Uterus (tissue), 3 donors: ENCODE measurements at regions not wholly inside any gene's neighbourhood (a gene's known extent, or its start where the extent isn't known, plus 50 kb on each side); places are given as distances from the start of the nearest gene placed in this dataset.

Source experiments
- DNase-seq, 2 donors: peaks; one replicate each; pipeline ENCODE4 v3.0.0-alpha.2; 2019 to 2020
- H3K27ac ChIP-seq, 2 donors: fragments of 200-600 bp; sonication (generic); 1 replicate in 1 of 2; 2 replicates in 1 of 2; pipeline ENCODE4 v1.5.1; 2016 to 2018
- H3K27me3 ChIP-seq, 2 donors: fragments of 200-600 bp; sonication (generic); one replicate each; pipeline ENCODE4 v1.5.1; 2018 to 2019; ENCODE audit warnings: control low read depth in 1 of 2
- H3K36me3 ChIP-seq, 2 donors: fragments of 200-600 bp; sonication (generic); one replicate each; pipeline ENCODE4 v1.5.1; 2019; ENCODE audit warnings: control low read depth in 1 of 2
- H3K4me1 ChIP-seq, 2 donors: fragments of 200-600 bp; sonication (generic); one replicate each; pipeline ENCODE4 v1.5.1; 2018 to 2019; ENCODE audit warnings: control low read depth in 1 of 2
- H3K4me3 ChIP-seq, 2 donors: fragments of 200-600 bp; sonication (generic); 1 replicate in 1 of 2; 2 replicates in 1 of 2; pipeline ENCODE4 v1.5.1; 2018 to 2019; ENCODE audit warnings: mild to moderate bottlenecking in 1 of 2
- H3K9me3 ChIP-seq, 2 donors: fragments of 200-600 bp; sonication (generic); one replicate each; pipeline ENCODE4 v1.5.1; 2019; ENCODE audit warnings: control low read depth in 1 of 2
- CTCF ChIP-seq, 4 experiments: fragments of 200-600 bp in 2 of 4; fragments of 450-650 bp in 2 of 4; sonication (generic) in 2 of 4; IDR thresholded peaks; one replicate each; pipeline ENCODE4 v1.5.1; 2016 to 2019; ENCODE audit warnings: antibody characterized with exemption in 4 of 4, mild to moderate bottlenecking in 2 of 4, moderate library complexity in 1 of 4
- POLR2A ChIP-seq, 2 donors: fragments of 450-650 bp; IDR thresholded peaks; one replicate each; pipeline ENCODE4 v1.6.1; 2016; ENCODE audit warnings: antibody characterized with exemption in 2 of 2, mild to moderate bottlenecking in 1 of 2, moderate library complexity in 1 of 2
- intact Hi-C: fragments of 100-400 bp; cut with DNase I; formaldehyde crosslinking; loops from one replicate; pipeline ENCODE4 v1.15.1; 2023; ENCODE audit warnings: low total_unique reads
- donor health status: DM: yes; HTN: yes; CAD: no.

GRCh38 chr3:55175423-55175822, 247.6 kb upstream of the LRTM1 start:
- TF ChIP-seq CTCF (IDR thresholded peaks at IDR 0.05) (no peak), POLR2A (IDR thresholded peaks at IDR 0.05) (no peak)
- no peak overlapping the region for H3K4me3 ChIP-seq
- DNase-seq: no peak
- no peaks in the 10 kb centered on the region for H3K27me3 ChIP-seq
- H3K27ac ChIP-seq: no peak overlapping the region
- intact Hi-C loops: no loop called here
- H3K36me3 ChIP-seq: no peaks in the 10 kb centered on the region
- H3K4me1 ChIP-seq: no peaks in the 10 kb centered on the region
- no peaks in the 10 kb centered on the region for H3K9me3 ChIP-seq

- H3K4me1 ChIP-seq: no peaks in the 10 kb centered on the region
- TF ChIP-seq POLR2A (IDR thresholded peaks at IDR 0.05): no peak
- no peak for TF ChIP-seq CTCF (IDR thresholded peaks at IDR 0.05)
- H3K27me3 ChIP-seq: no peaks in the 10 kb centered on the region
- no peak overlapping the region for H3K4me3 ChIP-seq
- intact Hi-C loops: no loop called here
- no peaks in the 10 kb centered on the region for H3K9me3 ChIP-seq
- no peak for DNase-seq
- no peak overlapping the region for H3K27ac ChIP-seq
- no peaks in the 10 kb centered on the region for H3K36me3 ChIP-seq
Observed at GRCh38 chr3:55174747-55175146, 246.9 kb upstream of the LRTM1 start.

GRCh38 chr3:55173504-55173903, 245.6 kb upstream of the LRTM1 start:
- H3K9me3 ChIP-seq: no peaks in the 10 kb centered on the region
- intact Hi-C loops: no loop called here
- no peaks in the 10 kb centered on the region for H3K4me1 ChIP-seq
- H3K36me3 ChIP-seq: no peaks in the 10 kb centered on the region
- TF ChIP-seq POLR2A (IDR thresholded peaks at IDR 0.05) (no peak), CTCF (IDR thresholded peaks at IDR 0.05) (no peak)
- DNase-seq: no peak
- no peak overlapping the region for H3K4me3 ChIP-seq
- no peaks in the 10 kb centered on the region for H3K27me3 ChIP-seq
- no peak overlapping the region for H3K27ac ChIP-seq

GRCh38 chr3:55172913-55173312, 245.1 kb upstream of the LRTM1 start:
- intact Hi-C loops: no loop called here
- H3K4me1 ChIP-seq: no peaks in the 10 kb centered on the region
- TF ChIP-seq POLR2A (IDR thresholded peaks at IDR 0.05): no peak
- DNase-seq: no peak
- no peaks in the 10 kb centered on the region for H3K36me3 ChIP-seq
- no peaks in the 10 kb centered on the region for H3K27me3 ChIP-seq
- no peaks in the 10 kb centered on the region for H3K9me3 ChIP-seq
- H3K4me3 ChIP-seq: no peak overlapping the region
- H3K27ac ChIP-seq: no peak overlapping the region

GRCh38 chr3:55170444-55170843, 242.6 kb upstream of the LRTM1 start:
- H3K4me1 ChIP-seq: peaks cover 0 to 3% of the 10 kb centered on the region in 2 donors
- no peak for DNase-seq
- no peak overlapping the region for H3K4me3 ChIP-seq
- no peaks in the 10 kb centered on the region for H3K9me3 ChIP-seq
- peak overlapping the region; percentile 34 to 38 for H3K27ac ChIP-seq
- H3K27me3 ChIP-seq: no peaks in the 10 kb centered on the region
- intact Hi-C loops: no loop called here
- no peaks in the 10 kb centered on the region for H3K36me3 ChIP-seq
- TF ChIP-seq POLR2A (IDR thresholded peaks at IDR 0.05) (no peak), CTCF (IDR thresholded peaks at IDR 0.05) (no peak)

- intact Hi-C loops: no loop called here
- DNase-seq: peak in 1 of 2 donors; percentile 35
- no peak overlapping the region for H3K4me3 ChIP-seq
- no peaks in the 10 kb centered on the region for H3K9me3 ChIP-seq
- H3K27ac ChIP-seq: peak overlapping the region; percentile 34 to 38
- H3K36me3 ChIP-seq: no peaks in the 10 kb centered on the region
- TF ChIP-seq POLR2A (IDR thresholded peaks at IDR 0.05): no peak
- no peak for TF ChIP-seq CTCF (IDR thresholded peaks at IDR 0.05)
- no peaks in the 10 kb centered on the region for H3K27me3 ChIP-seq
- peaks cover 0 to 3% of the 10 kb centered on the region in 2 donors for H3K4me1 ChIP-seq
Observed at GRCh38 chr3:55169608-55170072, 241.8 kb upstream of the LRTM1 start.
